ENCODE measurements at regions not wholly inside any gene's neighbourhood (a gene's known extent, or its start where the extent isn't known, plus 50 kb on each side); places are given as distances from the start of the nearest gene placed in this dataset.

DNA sequence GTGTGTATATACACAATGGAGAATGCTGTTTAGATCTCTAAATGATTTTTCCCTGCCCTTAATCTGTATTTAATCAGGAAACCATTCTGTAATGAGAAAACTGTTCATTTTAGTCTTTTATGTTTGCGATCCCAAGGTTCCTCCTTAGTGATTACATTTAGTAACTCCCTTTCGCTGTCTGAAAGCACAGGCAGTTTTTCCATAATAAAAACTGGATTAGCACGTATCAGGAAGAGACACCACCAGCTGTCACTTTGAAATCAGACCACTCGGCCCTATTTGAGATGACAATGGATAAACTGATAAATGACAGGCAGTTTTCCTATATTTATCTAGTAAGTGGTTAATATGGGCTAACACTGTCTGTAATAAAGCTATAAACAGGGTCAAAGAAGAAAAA is 370.9 kb downstream of the NR4A2 start:
- intact Hi-C loops (cut with micrococcal nuclease): no loop called here
- no peak for DNase-seq
- no peak overlapping the region for H3K4me3 ChIP-seq
- no peaks in the 10 kb centered on the region for H3K9me3 ChIP-seq (replicated peaks)
- TF ChIP-seq, protein P1, sequence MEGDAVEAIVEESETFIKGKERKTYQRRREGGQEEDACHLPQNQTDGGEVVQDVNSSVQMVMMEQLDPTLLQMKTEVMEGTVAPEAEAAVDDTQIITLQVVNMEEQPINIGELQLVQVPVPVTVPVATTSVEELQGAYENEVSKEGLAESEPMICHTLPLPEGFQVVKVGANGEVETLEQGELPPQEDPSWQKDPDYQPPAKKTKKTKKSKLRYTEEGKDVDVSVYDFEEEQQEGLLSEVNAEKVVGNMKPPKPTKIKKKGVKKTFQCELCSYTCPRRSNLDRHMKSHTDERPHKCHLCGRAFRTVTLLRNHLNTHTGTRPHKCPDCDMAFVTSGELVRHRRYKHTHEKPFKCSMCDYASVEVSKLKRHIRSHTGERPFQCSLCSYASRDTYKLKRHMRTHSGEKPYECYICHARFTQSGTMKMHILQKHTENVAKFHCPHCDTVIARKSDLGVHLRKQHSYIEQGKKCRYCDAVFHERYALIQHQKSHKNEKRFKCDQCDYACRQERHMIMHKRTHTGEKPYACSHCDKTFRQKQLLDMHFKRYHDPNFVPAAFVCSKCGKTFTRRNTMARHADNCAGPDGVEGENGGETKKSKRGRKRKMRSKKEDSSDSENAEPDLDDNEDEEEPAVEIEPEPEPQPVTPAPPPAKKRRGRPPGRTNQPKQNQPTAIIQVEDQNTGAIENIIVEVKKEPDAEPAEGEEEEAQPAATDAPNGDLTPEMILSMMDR (IDR thresholded peaks at IDR 0.05; ENCODE audit: borderline replicate concordance): no peak
- H3K4me1 ChIP-seq: no peaks in the 10 kb centered on the region
- no peak overlapping the region for H3K27ac ChIP-seq (replicated peaks)
- no peaks in the 10 kb centered on the region for H3K27me3 ChIP-seq (ENCODE audit: low read depth)
- no peaks in the 10 kb centered on the region for H3K36me3 ChIP-seq

DNA sequence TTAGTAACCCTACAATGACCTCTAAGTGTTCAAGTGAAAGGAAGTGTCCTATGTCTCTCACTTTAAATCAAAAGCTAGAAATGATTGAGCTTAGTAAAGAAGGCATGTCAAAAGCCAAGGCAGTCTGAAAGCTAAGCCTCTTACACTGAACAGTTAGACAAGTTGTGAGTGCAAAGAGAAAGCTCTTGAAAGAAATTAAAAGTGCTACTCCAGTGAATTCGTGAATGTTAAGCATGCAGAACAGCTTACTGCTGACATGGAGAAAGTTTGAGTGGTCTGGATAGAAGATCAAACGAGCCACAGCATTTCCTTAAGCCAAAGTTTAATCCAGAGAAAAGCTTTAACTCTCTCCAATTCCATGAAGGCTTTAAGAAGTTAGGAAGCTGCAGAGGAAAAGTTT is 373.7 kb downstream of the NR4A2 start:
- Histone ChIP-seq H3K27ac (replicated peaks) (no peak overlapping the region), H3K36me3 (no peaks in the 10 kb centered on the region), H3K4me3 (no peak overlapping the region), H3K9me3 (replicated peaks) (no peaks in the 10 kb centered on the region), H3K4me1 (no peaks in the 10 kb centered on the region), H3K27me3 (ENCODE audit: low read depth) (no peaks in the 10 kb centered on the region)
- intact Hi-C loops (cut with micrococcal nuclease): no loop called here
- TF ChIP-seq, protein P1 (IDR thresholded peaks at IDR 0.05; ENCODE audit: borderline replicate concordance): no peak
- no peak for DNase-seq

DNA sequence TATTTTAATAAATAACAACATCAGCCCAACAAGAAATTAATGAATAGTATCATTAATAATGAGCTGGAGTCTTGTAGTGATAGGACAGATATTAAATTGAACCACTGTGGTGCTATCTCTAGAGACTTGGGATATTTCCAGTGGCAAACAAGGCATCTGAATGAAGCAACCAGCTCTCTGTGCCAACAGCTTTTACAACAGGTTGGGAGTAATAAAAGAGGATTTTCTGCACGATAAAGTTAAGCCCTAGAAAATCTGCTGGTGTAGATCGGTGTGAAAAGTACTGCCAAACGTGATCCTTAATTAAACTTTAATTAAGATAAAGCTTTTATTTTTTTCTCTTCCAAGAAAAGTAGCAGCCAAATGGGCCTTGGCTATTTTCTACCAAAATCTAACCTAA is 385.5 kb downstream of the NR4A2 start:
- intact Hi-C loops (cut with micrococcal nuclease): no loop called here
- no peak for DNase-seq
- TF ChIP-seq, protein P1 (IDR thresholded peaks at IDR 0.05; ENCODE audit: borderline replicate concordance): no peak
- no peak overlapping the region for H3K4me3 ChIP-seq
- H3K27me3 ChIP-seq (ENCODE audit: low read depth): no peaks in the 10 kb centered on the region
- no peaks in the 10 kb centered on the region for H3K4me1 ChIP-seq
- H3K9me3 ChIP-seq (replicated peaks): peaks cover 13% of the 10 kb centered on the region
- H3K27ac ChIP-seq (replicated peaks): no peak overlapping the region
- H3K36me3 ChIP-seq: no peaks in the 10 kb centered on the region

DNA sequence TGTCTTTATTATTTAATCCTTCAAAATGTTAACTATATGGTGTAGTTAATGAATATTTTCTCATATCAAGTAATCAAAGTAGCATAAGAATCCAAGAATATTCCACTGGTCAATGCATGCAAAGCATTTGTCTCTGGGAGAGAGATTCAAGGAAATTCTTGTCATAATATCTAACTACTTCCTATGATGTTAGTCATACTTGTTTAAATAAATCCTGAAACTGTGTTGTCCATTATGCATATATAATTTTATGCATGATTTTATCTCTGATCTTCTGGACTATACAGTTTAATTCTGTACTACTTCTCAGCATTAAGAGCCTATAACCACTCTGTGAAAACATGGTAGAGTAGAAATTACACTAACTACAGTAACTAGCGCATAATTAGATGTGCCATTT is 388.3 kb downstream of the NR4A2 start:
- no peaks in the 10 kb centered on the region for H3K36me3 ChIP-seq
- no peak for DNase-seq
- intact Hi-C loops (cut with micrococcal nuclease): no loop called here
- H3K4me1 ChIP-seq: no peaks in the 10 kb centered on the region
- TF ChIP-seq, protein P1 (IDR thresholded peaks at IDR 0.05; ENCODE audit: borderline replicate concordance): no peak
- no peak overlapping the region for H3K4me3 ChIP-seq
- H3K27me3 ChIP-seq (ENCODE audit: low read depth): peaks cover 3% of the 10 kb centered on the region
- peaks cover 13% of the 10 kb centered on the region for H3K9me3 ChIP-seq (replicated peaks)
- no peak overlapping the region for H3K27ac ChIP-seq (replicated peaks)

DNA sequence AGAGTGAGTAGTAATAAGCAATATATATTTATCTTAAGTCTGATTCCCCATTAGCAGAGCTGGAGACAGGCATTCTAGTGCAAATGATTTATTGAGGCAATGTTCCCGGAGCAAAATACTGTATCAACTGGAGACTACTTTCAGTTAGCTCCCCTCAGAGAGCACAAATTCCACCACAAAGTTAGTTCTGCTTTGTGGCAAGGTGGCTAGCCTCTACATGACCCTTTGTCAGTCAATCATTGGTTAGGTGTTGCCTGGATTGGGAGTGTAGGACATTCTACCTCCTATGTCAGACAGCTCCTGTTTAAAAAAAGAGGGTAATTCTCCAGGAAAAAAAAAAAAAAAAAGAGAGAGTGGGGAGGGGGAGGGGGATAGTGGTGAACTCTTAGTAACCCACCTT is 402.2 kb downstream of the NR4A2 start:
- Histone ChIP-seq H3K27me3 (ENCODE audit: low read depth) (no peaks in the 10 kb centered on the region), H3K4me1 (no peaks in the 10 kb centered on the region), H3K4me3 (no peak overlapping the region), H3K36me3 (no peaks in the 10 kb centered on the region), H3K27ac (replicated peaks) (no peak overlapping the region), H3K9me3 (replicated peaks) (peaks cover 16% of the 10 kb centered on the region)
- intact Hi-C loops (cut with micrococcal nuclease): no loop called here
- DNase-seq: no peak
- TF ChIP-seq, protein P1 (IDR thresholded peaks at IDR 0.05; ENCODE audit: borderline replicate concordance): no peak

DNA sequence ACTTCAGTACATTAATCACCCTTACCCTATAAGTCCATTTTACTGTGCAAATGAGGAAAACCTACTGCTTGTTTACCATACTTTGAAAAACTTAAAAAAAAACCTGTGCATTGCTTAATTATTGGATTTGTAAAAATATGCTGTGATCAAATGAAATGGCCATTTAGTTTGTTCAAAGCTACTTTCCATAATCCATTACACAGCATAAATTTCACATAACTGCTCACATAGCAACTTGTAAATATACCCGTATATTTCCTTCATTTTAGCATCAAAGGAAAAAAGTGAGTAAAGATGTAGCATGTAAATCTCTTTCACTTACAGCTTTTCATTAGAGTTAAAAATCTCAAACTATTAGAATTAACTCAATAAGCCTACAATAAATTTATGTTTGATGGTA is 415.1 kb downstream of the NR4A2 start:
- H3K27me3 ChIP-seq (ENCODE audit: low read depth): no peaks in the 10 kb centered on the region
- no peaks in the 10 kb centered on the region for H3K36me3 ChIP-seq
- TF ChIP-seq, protein P1 (IDR thresholded peaks at IDR 0.05; ENCODE audit: borderline replicate concordance): no peak
- no peaks in the 10 kb centered on the region for H3K9me3 ChIP-seq (replicated peaks)
- no peaks in the 10 kb centered on the region for H3K4me1 ChIP-seq
- no peak overlapping the region for H3K4me3 ChIP-seq
- DNase-seq: no peak
- H3K27ac ChIP-seq (replicated peaks): no peak overlapping the region
- intact Hi-C loops (cut with micrococcal nuclease): no loop called here

Measured in left ventricle myocardium inferior (tissue), 1 donor.